ENCODE measurements at regions not wholly inside any gene's neighbourhood (a gene's known extent, or its start where the extent isn't known, plus 50 kb on each side); places are given as distances from the start of the nearest gene placed in this dataset.
"Not testable (repeated sequence)": the region's sequence is repeated elsewhere in the genome, so short reads cannot be mapped to it uniquely, and the experiment has no call there.

DNA sequence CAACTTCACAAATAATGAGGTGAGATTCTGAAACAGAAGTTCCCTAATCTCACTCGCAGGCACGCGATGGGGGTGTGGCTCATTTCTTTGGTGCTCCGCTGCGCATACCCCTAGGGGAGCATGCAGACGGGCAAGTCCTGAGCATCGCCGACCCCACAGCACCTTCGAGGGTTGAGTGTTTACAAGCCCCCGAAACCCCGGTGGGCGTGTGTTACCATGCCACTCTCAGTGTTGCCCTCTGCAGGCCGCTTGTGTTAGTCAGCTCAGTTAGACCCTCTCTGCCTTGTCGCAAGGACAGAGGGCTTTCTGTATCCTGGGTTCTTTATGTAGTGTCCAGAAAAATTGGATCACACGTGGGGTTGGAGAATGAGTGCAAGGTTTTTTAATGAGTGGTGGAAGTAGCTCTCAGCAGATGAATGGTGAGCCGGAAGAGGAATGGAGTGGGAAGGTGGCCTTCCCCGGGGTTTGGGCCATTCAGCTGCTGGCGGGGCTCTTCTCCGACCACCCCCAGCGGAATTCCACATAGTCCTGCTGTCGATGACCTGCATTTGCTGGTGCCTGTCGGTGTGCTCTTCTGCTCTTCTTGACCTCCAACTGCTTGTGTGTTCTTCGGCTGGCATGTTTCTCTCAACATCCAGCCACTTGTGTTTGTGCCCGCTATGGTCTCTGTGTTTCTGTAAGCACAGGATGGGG, 191.3 kb downstream of the RPRM start:
- H3K4me3 ChIP-seq: no peak overlapping the region
- DNase-seq: no peak
- H3K36me3 ChIP-seq: no peaks in the 10 kb centered on the region
- H3K4me1 ChIP-seq: no peaks in the 10 kb centered on the region
- no peak overlapping the region for H3K27ac ChIP-seq
- TF ChIP-seq, protein P1, sequence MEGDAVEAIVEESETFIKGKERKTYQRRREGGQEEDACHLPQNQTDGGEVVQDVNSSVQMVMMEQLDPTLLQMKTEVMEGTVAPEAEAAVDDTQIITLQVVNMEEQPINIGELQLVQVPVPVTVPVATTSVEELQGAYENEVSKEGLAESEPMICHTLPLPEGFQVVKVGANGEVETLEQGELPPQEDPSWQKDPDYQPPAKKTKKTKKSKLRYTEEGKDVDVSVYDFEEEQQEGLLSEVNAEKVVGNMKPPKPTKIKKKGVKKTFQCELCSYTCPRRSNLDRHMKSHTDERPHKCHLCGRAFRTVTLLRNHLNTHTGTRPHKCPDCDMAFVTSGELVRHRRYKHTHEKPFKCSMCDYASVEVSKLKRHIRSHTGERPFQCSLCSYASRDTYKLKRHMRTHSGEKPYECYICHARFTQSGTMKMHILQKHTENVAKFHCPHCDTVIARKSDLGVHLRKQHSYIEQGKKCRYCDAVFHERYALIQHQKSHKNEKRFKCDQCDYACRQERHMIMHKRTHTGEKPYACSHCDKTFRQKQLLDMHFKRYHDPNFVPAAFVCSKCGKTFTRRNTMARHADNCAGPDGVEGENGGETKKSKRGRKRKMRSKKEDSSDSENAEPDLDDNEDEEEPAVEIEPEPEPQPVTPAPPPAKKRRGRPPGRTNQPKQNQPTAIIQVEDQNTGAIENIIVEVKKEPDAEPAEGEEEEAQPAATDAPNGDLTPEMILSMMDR (IDR thresholded peaks at IDR 0.05): no peak
- no peaks in the 10 kb centered on the region for H3K27me3 ChIP-seq
- intact Hi-C loops (cut with DNase I; ENCODE audit: low total_unique reads): no loop called here
- H3K9me3 ChIP-seq: peaks cover 0 to 4% (median 3%) of the 10 kb centered on the region in 3 donors

DNA sequence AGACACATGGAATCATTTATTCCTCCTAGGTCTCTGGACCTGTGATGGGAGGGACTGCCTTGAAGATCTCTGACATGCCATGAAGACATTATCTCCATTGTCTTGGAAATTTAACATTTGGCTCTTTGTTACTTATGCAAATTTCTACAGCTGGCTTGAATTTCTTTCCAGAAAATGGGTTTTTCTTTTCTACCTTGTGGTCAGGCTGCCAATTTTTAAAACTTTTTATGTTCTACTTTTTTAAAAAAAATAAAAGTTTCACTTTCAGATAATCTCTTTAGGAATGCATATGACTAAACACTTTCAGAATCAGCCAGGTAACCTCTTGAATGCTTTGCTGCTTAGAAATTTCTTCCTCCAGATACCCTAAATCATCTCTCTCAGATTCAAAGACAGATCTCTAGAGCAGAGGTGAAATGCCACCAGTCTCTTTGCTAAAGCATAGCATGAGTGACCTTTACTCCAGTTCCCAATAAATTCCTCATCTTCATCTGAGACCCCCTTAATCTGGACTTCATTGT, 209.6 kb downstream of the RPRM start:
- no peaks in the 10 kb centered on the region for H3K9me3 ChIP-seq
- TF ChIP-seq, protein P1 (IDR thresholded peaks at IDR 0.05): no peak
- intact Hi-C loops (cut with DNase I; ENCODE audit: low total_unique reads): no loop called here
- no peaks in the 10 kb centered on the region for H3K27me3 ChIP-seq
- H3K4me3 ChIP-seq: no peak overlapping the region
- H3K27ac ChIP-seq: no peak overlapping the region
- no peak for DNase-seq
- H3K4me1 ChIP-seq: no peaks in the 10 kb centered on the region
- H3K36me3 ChIP-seq: no peaks in the 10 kb centered on the region

DNA sequence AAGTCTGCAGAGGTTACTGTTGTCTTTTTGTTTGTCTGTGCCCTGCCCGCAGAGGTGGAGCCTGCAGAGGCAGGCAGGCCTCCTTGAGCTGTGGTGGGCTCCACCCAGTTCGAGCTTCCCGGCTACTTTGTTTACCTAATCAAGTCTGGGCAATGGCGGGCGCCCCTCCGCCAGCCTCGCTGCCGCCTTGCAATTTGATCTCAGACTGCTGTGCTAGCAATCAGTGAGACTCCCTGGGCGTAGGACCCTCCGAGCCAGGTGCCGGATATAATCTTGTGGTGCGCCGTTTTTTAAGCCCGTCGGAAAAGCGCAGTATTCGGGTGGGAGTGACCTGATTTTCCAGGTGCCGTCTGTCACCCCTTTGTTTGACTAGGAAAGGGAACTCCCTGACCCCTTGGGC, 221.7 kb downstream of the RPRM start:
- DNase-seq; H3K9me3 ChIP-seq; H3K27ac ChIP-seq; H3K4me3 ChIP-seq; H3K36me3 ChIP-seq; H3K4me1 ChIP-seq; H3K27me3 ChIP-seq; intact Hi-C loops (cut with DNase I; ENCODE audit: low total_unique reads): not testable (repeated sequence)

DNA sequence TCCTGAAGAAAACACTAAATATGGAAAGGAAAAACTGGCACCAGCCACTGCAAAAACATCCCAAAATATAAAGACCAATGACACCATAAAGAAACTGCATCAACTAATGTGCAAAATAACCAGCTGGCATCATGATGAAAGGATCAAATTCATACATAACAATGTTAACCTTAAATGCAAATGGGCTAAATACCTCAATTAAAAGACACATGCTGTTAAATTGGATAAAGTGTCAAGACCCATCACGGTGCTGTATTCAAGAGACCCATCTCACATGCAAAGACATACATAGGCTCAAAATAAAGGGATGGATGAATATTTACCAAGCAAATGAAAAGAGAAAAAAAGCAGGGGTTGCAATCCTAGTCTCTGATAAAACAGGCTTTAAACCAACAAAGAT, 231.9 kb downstream of the RPRM start:
- DNase-seq; intact Hi-C loops (cut with DNase I; ENCODE audit: low total_unique reads); H3K9me3 ChIP-seq; H3K27ac ChIP-seq; H3K27me3 ChIP-seq; H3K4me1 ChIP-seq; H3K36me3 ChIP-seq; H3K4me3 ChIP-seq: not testable (repeated sequence)

DNA sequence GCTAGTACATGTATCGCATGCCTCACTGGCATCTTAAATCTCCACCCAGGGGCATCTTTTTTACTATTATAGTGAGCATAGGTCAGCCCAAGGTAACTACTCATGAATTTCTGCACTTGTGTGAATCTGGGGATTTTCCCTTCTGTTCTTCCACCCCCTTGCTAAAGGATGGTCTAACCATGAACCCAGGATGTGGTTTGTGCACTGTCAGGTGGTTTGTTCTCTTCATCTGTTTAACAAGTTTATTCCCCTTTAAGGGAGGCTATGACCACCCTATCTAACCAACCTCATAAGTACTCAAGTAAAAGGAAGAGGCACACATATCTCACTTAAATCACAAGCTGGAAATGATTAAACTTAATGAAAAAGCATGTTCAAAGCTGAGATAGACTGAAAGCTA, 243.0 kb downstream of the RPRM start:
- no peak overlapping the region for H3K27ac ChIP-seq
- H3K27me3 ChIP-seq: no peaks in the 10 kb centered on the region
- H3K4me1 ChIP-seq: no peaks in the 10 kb centered on the region
- no peaks in the 10 kb centered on the region for H3K36me3 ChIP-seq
- H3K4me3 ChIP-seq: no peak overlapping the region
- TF ChIP-seq, protein P1 (IDR thresholded peaks at IDR 0.05): no peak
- intact Hi-C loops (cut with DNase I; ENCODE audit: low total_unique reads): no loop called here
- peaks cover 0 to 10% (median 0%) of the 10 kb centered on the region in 3 donors for H3K9me3 ChIP-seq
- DNase-seq: no peak

DNA sequence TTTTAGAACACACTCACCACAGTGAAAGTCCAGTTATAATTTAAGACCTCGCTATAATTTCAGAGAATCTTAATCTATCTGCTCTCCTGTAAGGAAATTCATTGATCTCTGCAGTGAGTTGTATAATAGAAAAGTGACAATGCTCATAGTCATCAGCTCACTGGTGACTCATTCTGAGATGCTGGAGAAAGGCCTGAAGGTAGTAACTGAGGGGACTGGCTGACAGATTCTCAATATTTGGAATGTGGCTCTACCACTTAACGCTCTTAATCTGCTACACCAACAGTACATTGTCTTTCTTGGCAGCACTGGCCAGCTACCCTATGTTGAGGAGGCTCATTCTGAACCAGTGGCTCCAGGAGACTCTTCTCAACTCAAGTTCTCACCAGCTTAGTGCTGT, 246.1 kb downstream of the RPRM start:
- no peak for DNase-seq
- H3K9me3 ChIP-seq: peaks cover 0 to 10% (median 0%) of the 10 kb centered on the region in 3 donors
- H3K36me3 ChIP-seq: no peaks in the 10 kb centered on the region
- H3K27ac ChIP-seq: no peak overlapping the region
- no peak overlapping the region for H3K4me3 ChIP-seq
- intact Hi-C loops (cut with DNase I; ENCODE audit: low total_unique reads): no loop called here
- TF ChIP-seq, protein P1 (IDR thresholded peaks at IDR 0.05): no peak
- no peaks in the 10 kb centered on the region for H3K4me1 ChIP-seq
- H3K27me3 ChIP-seq: no peaks in the 10 kb centered on the region
